ENCODE measurements at regions not wholly inside any gene's neighbourhood (a gene's known extent, or its start where the extent isn't known, plus 50 kb on each side); places are given as distances from the start of the nearest gene placed in this dataset.

- no peak overlapping the region for H3K4me3 ChIP-seq (ENCODE audit: low read depth in 1 of 5, low read length in 5 of 5)
- no peaks in the 10 kb centered on the region for H3K9me3 ChIP-seq (ENCODE audit: control insufficient read depth in 5 of 5, low read length in 5 of 5)
- H3K9ac ChIP-seq (ENCODE audit: low read length in 5 of 5), result no peak overlapping the region
- peaks cover 0 to 3% (median 0%) of the 10 kb centered on the region in 5 donors for H3K4me1 ChIP-seq (ENCODE audit: control insufficient read depth in 5 of 5, insufficient read depth in 5 of 5, low read length in 5 of 5)
- no peak overlapping the region for H3K27ac ChIP-seq (ENCODE audit: low read depth, low read length)
- no peaks in the 10 kb centered on the region for H3K36me3 ChIP-seq (ENCODE audit: control insufficient read depth in 5 of 5, insufficient read depth in 5 of 5, low read length in 5 of 5)
- peaks cover 0 to 3% (median 0%) of the 10 kb centered on the region in 5 donors for H3K27me3 ChIP-seq (ENCODE audit: control insufficient read depth in 5 of 5, insufficient read depth in 4 of 5, low read length in 5 of 5)
Measured at GRCh38 chr14:63781686-63782085, 53.8 kb upstream of the SGPP1 start.

- H3K9me3 ChIP-seq (ENCODE audit: control insufficient read depth in 5 of 5, low read length in 5 of 5), result no peaks in the 10 kb centered on the region
- H3K27ac ChIP-seq (ENCODE audit: low read depth, low read length), result no peak overlapping the region
Measured at GRCh38 chr14:63782683-63783389, 55.0 kb upstream of the SGPP1 start.

GRCh38 chr14:63788011-63788933, 60.4 kb upstream of the SGPP1 start:
- Histone ChIP-seq H3K27ac (ENCODE audit: low read depth, low read length) (no peak overlapping the region), H3K9me3 (ENCODE audit: control insufficient read depth in 5 of 5, low read length in 5 of 5) (no peaks in the 10 kb centered on the region), H3K4me3 (ENCODE audit: low read depth in 1 of 5, low read length in 5 of 5) (peak overlapping the region in 1 of 5 donors; percentile 13), H3K36me3 (ENCODE audit: control insufficient read depth in 5 of 5, insufficient read depth in 5 of 5, low read length in 5 of 5) (no peaks in the 10 kb centered on the region), H3K9ac (ENCODE audit: low read length in 5 of 5) (no peak overlapping the region), H3K27me3 (ENCODE audit: control insufficient read depth in 5 of 5, insufficient read depth in 4 of 5, low read length in 5 of 5) (peaks cover 0 to 12% (median 7%) of the 10 kb centered on the region in 5 donors), H3K4me1 (ENCODE audit: control insufficient read depth in 5 of 5, insufficient read depth in 5 of 5, low read length in 5 of 5) (peaks cover 0 to 8% (median 0%) of the 10 kb centered on the region in 5 donors)

More at GRCh38 chr14:63782683-63783389, 55.0 kb upstream of the SGPP1 start:
- no peaks in the 10 kb centered on the region for H3K36me3 ChIP-seq (ENCODE audit: control insufficient read depth in 5 of 5, insufficient read depth in 5 of 5, low read length in 5 of 5)
- H3K4me1 ChIP-seq (ENCODE audit: control insufficient read depth in 5 of 5, insufficient read depth in 5 of 5, low read length in 5 of 5), result peaks cover 0 to 3% (median 0%) of the 10 kb centered on the region in 5 donors
- H3K27me3 ChIP-seq (ENCODE audit: control insufficient read depth in 5 of 5, insufficient read depth in 4 of 5, low read length in 5 of 5), result peaks cover 0 to 8% (median 5%) of the 10 kb centered on the region in 5 donors
- no peak overlapping the region for H3K4me3 ChIP-seq (ENCODE audit: low read depth in 1 of 5, low read length in 5 of 5)
- no peak overlapping the region for H3K9ac ChIP-seq (ENCODE audit: low read length in 5 of 5)

- Histone ChIP-seq H3K27ac (ENCODE audit: low read depth, low read length) (no peak overlapping the region), H3K9ac (ENCODE audit: low read length in 5 of 5) (no peak overlapping the region), H3K4me1 (ENCODE audit: control insufficient read depth in 5 of 5, insufficient read depth in 5 of 5, low read length in 5 of 5) (peaks cover 0 to 2% (median 0%) of the 10 kb centered on the region in 5 donors), H3K27me3 (ENCODE audit: control insufficient read depth in 5 of 5, insufficient read depth in 4 of 5, low read length in 5 of 5) (peaks cover 0 to 1% (median 0%) of the 10 kb centered on the region in 5 donors), H3K4me3 (ENCODE audit: low read depth in 1 of 5, low read length in 5 of 5) (no peak overlapping the region), H3K9me3 (ENCODE audit: control insufficient read depth in 5 of 5, low read length in 5 of 5) (no peaks in the 10 kb centered on the region), H3K36me3 (ENCODE audit: control insufficient read depth in 5 of 5, insufficient read depth in 5 of 5, low read length in 5 of 5) (no peaks in the 10 kb centered on the region)
Measured at GRCh38 chr14:63793376-63793775, 59.4 kb upstream of the SYNE2 start.

GRCh38 chr14:63795532-63795931, 57.3 kb upstream of the SYNE2 start:
- no peak overlapping the region for H3K27ac ChIP-seq (ENCODE audit: low read depth, low read length)
- H3K4me3 ChIP-seq (ENCODE audit: low read depth in 1 of 5, low read length in 5 of 5), result no peak overlapping the region
- peaks cover 0 to 3% (median 0%) of the 10 kb centered on the region in 5 donors for H3K4me1 ChIP-seq (ENCODE audit: control insufficient read depth in 5 of 5, insufficient read depth in 5 of 5, low read length in 5 of 5)
- H3K9me3 ChIP-seq (ENCODE audit: control insufficient read depth in 5 of 5, low read length in 5 of 5), result no peaks in the 10 kb centered on the region
- H3K27me3 ChIP-seq (ENCODE audit: control insufficient read depth in 5 of 5, insufficient read depth in 4 of 5, low read length in 5 of 5), result no peaks in the 10 kb centered on the region
- no peak overlapping the region for H3K9ac ChIP-seq (ENCODE audit: low read length in 5 of 5)
- no peaks in the 10 kb centered on the region for H3K36me3 ChIP-seq (ENCODE audit: control insufficient read depth in 5 of 5, insufficient read depth in 5 of 5, low read length in 5 of 5)

- no peaks in the 10 kb centered on the region for H3K27me3 ChIP-seq (ENCODE audit: control insufficient read depth in 5 of 5, insufficient read depth in 4 of 5, low read length in 5 of 5)
- H3K36me3 ChIP-seq (ENCODE audit: control insufficient read depth in 5 of 5, insufficient read depth in 5 of 5, low read length in 5 of 5), result no peaks in the 10 kb centered on the region
- peaks cover 0 to 3% (median 0%) of the 10 kb centered on the region in 5 donors for H3K4me1 ChIP-seq (ENCODE audit: control insufficient read depth in 5 of 5, insufficient read depth in 5 of 5, low read length in 5 of 5)
- H3K9ac ChIP-seq (ENCODE audit: low read length in 5 of 5), result peak overlapping the region in 1 of 5 donors; percentile 46
- H3K9me3 ChIP-seq (ENCODE audit: control insufficient read depth in 5 of 5, low read length in 5 of 5), result no peaks in the 10 kb centered on the region
- H3K4me3 ChIP-seq (ENCODE audit: low read depth in 1 of 5, low read length in 5 of 5), result peak overlapping the region in 3 of 5 donors; percentile 18 to 47 (median 29)
- no peak overlapping the region for H3K27ac ChIP-seq (ENCODE audit: low read depth, low read length)
Measured at GRCh38 chr14:63800083-63800482, 52.7 kb upstream of the SYNE2 start.

GRCh38 chr14:63800651-63801375, 52.0 kb upstream of the SYNE2 start:
- Histone ChIP-seq H3K4me3 (ENCODE audit: low read depth in 1 of 5, low read length in 5 of 5) (no peak overlapping the region), H3K27me3 (ENCODE audit: control insufficient read depth in 5 of 5, insufficient read depth in 4 of 5, low read length in 5 of 5) (no peaks in the 10 kb centered on the region), H3K4me1 (ENCODE audit: control insufficient read depth in 5 of 5, insufficient read depth in 5 of 5, low read length in 5 of 5) (peaks cover 0 to 3% (median 0%) of the 10 kb centered on the region in 5 donors), H3K27ac (ENCODE audit: low read depth, low read length) (no peak overlapping the region), H3K36me3 (ENCODE audit: control insufficient read depth in 5 of 5, insufficient read depth in 5 of 5, low read length in 5 of 5) (no peaks in the 10 kb centered on the region), H3K9ac (ENCODE audit: low read length in 5 of 5) (no peak overlapping the region), H3K9me3 (ENCODE audit: control insufficient read depth in 5 of 5, low read length in 5 of 5) (no peaks in the 10 kb centered on the region)
